A673 (cell line): ENCODE measurements at regions not wholly inside any gene's neighbourhood (a gene's known extent, or its start where the extent isn't known, plus 50 kb on each side); places are given as distances from the start of the nearest gene placed in this dataset.

Experiments used
- CTCF ChIP-seq: fragments of 300-800, 200-600 bp; sonication (generic); conservative IDR thresholded peaks from 2 replicates; pipeline ENCODE4 v1.5.1; 2017; ENCODE audit warnings: low read depth, mild to moderate bottlenecking, antibody characterized with exemption, low read length, moderate library complexity, mixed read lengths
- EZH2 ChIP-seq: fragments of 200-600 bp; sonication (generic); IDR thresholded peaks from 2 replicates; pipeline ENCODE4 v1.6.1; 2017; ENCODE audit warnings: borderline replicate concordance, low read depth, mild to moderate bottlenecking, mixed read lengths, antibody characterized with exemption, low read length; ENCODE audit not compliant: poor library complexity, severe bottlenecking

GRCh38 chr5:9721161-9721560, 91.0 kb upstream of the TAS2R1 start:
- TF ChIP-seq CTCF = no peak
- TF ChIP-seq EZH2 = no peak
